Right lung (tissue), 2 donors: ENCODE measurements at regions not wholly inside any gene's neighbourhood (a gene's known extent, or its start where the extent isn't known, plus 50 kb on each side); places are given as distances from the start of the nearest gene placed in this dataset.

ENCODE experiments used
- DNase-seq, 2 donors: peaks; one replicate each; pipeline ENCODE4 v3.0.0-alpha.2; 2013

DNA sequence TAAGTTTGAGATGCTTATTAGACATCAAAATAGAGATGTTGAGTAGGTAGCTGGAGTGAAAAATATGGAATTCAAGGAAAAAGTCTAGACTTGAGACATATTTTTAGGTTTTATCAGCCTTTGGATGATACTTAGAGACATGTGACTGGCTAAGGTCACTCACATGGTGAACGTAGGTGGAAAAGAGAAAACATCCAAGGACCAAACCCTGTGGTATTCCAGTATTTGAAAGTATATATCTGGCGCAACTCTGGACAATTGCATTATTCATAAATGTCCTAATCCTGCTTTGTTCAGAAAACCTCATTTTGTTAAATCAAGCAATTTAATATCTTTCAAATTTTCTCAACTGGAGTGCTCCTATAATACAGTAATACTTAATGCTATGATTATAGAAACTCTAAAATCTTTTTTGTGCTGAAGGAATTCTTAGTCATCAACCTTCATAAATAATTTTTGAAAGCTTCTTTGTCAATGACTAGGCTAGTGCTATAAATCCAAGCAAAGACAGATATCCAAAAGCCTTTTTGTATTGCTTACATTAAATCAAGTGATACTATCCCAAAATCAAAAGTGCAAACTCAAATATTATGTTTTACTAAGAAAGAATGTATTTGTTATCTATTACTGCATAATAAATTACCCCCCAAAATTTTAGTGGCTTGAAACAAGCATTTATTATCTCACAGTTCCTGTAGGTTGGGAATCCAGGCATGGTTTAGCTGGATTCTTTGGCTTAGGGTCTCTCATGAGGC, 452.0 kb downstream of the ENC1 start:
- no peak for DNase-seq

DNA sequence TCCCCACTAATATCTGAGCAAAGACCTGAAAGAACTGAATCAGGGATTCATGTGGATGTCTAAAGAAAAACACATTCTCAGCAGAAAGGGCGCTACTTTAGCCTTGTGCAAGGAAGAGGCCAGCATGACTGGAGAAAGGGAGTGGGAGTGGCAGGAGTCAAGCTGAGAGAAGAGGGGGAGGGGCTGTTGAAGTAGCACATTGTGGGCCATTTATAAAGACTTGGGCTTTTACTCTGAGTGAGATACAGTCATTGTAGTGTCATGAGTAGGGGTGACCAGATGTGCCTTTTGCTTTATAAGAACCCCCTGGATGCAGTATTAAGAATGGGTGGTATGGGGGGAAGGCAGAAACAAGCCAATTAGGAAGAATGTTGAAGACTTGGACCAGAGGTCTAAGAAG, 452.8 kb downstream of the ENC1 start:
- DNase-seq = no peak

DNA sequence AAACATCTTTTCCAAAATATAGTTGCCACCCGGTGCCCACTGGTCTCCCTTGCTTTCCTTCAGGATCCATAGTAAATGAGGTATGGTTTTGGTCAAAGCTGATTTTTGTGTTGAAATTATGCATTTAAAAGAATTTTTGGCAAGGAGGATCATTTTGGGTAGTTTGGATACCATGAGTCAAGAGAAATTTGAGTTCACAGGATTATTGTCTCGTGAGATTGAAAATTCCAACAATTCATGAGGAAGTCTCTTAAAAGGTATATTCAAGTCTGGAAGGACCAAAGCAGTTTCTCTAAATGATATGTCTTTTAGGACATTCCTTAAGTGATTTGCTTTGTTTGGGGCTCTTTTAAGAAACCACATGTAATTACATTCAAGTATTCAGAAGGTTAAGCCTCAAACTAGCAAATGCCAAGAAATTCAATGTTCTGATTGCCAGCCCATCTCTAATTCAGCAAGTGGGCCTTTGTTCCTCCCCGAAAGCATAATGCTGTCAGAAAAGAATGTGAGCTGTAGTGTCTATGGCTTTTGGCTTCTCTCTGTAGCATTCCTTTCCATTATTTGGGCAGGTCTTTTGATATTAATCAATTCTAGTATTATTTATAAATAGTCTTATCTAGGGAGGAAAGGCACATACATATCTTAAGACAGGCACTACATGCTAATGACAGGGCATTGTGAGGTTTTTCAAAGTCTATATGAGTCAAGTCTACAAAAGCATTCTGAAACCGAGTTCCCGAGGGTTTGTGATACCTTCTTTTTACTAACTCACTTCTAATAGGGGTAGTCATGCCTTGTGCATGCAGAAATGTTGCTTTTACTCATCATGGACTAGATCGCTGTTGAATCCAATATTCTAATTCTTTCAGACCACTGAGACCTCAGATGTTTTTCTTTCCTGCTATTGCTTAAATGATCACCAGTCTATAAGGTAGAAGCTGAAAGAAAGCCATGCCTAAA, 453.9 kb downstream of the ENC1 start:
- DNase-seq = no peak

DNA sequence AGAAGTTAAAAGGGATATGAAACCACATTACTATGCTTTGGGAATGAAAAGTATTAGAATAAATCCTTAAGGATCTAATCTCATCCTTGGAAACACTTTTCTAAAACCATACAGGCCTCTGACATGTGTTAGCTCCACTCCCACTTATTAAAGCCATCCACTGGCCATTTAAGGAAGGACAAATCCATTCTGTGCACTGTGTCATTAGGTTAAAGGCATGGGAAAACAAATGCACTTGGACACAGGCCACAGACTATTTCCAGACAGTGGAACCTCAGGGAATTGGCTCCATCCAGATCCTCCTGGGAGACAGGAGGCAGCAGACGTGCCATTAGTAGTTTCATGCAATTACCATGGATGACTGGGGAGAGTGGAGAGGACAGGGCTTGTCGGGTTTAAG, 454.9 kb downstream of the ENC1 start:
- no peak for DNase-seq

DNA sequence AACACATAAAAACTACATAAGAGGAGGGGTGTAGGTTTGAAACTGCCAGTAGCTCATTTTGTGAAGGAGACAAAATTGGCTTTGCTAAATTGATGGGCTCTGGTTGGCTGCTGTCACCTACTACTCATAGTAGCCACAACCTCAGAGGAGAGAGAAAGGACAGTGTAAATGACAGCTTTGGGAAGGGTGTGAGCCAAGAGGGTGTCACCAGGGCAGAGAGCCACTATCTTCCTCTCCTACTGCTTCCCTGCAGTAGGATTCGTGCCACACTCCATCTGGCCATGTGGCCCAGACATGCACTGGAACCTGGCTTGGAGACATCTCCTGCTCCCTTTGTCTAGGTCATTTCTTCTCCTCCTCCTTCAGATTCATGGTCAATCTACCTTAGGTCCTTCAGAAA, 455.9 kb downstream of the ENC1 start:
- DNase-seq = no peak

DNA sequence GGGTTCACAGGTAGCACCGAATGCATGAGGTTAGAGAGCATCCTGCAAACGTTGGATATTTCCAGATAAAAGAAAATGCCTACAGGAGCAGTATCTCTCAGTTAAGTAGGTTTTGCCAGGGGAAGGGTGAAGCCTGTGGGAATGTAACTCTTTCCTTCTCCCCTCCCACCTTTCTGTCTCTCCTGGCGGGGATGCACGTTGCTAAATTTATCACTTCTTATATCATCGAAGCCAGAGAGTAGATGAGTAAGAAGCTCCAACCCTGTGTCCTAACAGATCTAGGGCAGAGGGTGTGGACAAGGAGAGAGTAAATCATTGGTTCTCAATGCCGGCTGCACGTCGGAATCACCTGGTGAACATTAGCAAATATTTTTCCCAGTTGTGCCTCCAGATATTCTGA, 457.5 kb downstream of the ENC1 start:
- DNase-seq = no peak

DNA sequence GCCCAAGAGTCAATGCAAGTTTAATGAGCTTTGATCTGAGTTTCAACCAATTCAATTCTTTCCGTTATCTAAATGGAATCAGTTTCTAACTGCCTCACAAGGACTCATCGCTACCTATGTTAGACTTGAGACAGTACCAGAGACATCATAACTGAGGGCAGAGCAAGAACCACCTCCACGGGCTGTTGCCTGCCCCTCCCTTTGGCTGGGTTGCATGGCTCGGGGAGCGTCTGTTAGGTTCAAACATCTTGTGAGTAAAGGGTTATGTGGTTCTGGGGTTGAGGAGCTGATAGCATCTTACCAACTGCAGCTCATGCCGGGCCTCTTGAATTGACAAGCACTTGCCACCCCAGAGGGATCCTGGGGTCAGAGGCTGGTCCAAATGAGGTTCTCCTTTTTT, 457.9 kb downstream of the ENC1 start:
- no peak for DNase-seq

DNA sequence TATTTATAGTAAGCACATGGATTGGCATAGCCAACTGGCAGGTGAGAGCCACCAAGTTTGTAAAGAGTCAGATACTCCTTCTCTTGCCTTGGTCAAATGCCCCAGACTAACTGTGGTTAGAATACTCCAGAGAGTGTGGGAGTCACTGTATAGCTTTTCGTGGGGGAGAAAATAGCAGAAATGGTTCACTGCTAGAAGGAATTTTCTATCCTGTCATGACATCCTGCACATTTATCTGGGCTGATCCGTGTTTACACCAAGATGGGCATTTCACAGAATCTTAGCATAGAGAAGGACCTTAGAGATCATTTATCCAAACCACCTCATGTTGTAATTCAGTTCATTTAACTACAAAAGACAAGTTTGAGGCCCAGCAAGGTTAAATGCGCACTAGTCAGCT, 460.8 kb downstream of the ENC1 start:
- DNase-seq = no peak

DNA sequence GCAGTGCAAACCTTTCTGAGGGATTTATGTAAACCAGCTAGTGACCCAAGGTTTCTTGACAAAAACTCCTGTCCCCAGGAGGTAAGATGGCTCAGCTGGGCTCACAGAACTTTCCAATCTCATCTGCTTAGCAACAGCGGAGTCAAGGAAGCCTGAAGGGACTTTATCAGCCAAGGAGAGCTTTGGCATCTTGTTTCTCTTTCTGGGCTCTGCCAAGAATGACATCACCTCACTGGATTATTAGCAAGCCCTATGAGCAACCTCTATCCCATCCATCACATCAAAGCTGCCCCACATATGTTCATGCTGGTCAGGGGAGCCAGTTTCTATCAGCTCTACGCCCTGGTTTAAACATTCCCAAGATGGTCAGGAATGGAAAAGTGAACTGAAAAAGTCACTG, 461.3 kb downstream of the ENC1 start:
- DNase-seq = no peak

DNA sequence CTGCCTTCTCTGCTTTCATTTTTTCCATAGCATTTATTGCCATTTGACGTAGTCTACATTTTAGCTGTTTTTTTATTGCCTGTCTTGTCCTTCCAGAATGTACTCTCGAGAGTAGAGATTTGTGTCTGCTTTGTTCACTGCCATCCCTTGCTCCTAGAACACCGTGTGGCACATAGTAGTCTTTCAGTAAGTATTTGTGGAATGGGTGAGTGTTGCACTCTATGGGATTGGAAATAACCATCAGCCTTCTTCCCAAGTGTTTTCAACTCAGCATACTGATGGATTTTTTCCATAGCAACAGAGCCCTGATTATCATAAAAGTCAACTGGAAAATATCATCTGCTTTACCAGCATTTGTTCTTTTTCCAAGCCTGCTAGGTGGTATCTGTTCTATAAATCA, 462.6 kb downstream of the ENC1 start:
- DNase-seq = no peak

DNA sequence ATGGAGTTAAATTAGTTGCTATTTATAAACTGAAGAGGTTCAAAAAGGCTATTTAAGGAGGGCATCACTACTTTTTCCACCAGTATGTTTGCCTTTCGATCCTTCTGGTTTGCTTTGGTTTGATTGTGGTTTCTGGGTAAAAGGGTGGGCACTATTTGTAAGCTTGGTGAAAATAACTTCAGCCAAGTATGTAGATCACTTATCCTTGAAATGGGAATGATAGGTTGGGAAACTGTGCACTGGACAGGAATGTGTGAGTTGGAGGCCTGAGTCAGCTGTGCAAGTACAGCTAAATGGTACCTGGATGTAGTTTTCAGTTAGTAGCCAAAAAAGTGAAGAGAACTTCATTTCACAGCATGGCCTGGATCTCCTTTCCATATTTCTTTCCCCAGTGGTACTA, 466.2 kb downstream of the ENC1 start:
- no peak for DNase-seq

DNA sequence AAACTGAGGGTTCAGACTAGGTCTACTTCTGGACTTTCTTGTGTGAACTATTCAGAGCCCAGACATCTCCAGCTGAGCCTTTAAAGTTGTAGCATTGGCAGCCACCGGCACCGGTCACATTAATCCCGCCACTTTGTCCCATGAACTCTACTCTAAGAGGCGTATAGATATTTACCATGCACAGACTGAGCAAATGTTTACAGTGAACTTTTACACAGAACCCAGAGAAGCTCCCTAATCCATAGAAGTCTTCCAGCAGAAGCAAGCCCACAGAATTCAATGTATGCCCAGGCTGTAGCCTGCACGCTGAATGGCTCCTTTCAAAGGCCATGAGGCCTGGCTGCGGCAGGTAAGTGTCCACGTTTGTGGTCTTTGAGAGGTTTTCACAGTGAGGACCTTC, 466.9 kb downstream of the ENC1 start:
- no peak for DNase-seq

DNA sequence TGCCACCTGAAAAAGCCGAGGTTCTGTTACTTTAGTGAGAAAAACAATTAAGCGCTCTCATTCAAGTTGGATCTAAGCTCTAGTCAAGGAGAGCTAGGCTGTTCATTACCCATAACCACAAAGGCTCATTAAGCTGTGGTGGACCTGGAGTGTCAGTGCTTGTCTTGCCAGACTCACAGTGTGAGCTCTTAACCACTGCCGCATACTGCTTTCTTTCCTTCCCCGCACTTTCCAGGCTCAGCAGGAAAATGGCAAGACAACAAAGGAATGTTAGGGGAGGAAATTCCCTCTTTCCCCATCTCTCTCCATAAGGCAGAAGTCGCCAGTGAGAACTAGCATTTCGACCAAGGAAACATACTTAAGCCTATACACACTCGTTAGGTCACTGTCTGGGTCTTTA, 467.3 kb downstream of the ENC1 start:
- no peak for DNase-seq

DNA sequence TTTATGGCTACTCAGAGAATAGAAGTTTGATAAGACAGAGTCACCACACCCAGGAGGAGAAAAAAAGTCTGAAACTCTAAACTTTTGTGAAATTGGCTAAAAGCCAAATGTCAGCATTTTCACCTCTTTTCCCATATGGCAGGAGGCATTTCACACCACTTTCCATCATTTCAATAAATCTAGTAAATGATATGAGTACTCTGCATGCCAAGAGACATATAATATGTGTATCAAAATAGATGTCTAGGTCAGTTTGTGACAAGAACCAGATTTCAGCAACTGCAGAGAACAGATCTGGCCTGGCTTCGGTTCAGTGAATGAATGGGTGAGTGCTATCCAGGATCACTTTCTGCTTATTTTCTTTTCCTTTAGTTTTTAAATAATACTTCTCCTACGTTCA, 470.8 kb downstream of the ENC1 start:
- DNase-seq = peak in 1 of 2 donors; percentile 40

DNA sequence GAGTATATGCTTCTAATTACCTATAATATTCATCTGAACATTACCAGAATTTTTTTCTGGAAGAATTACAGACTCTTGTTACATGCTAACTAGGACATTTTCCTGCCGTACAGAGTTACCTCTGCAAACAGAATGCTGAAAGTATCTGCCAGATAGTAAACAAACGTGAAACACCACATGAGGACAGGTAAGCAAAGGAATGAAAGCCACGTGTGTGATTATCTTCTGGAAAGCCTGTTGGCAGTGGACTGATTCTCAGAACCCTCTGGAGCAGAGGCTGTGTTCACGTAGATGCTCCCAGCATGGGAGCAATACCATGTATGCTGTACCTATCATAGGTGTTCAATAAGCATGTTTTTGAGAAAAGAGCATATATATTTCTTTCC, 472.6 kb downstream of the ENC1 start:
- no peak for DNase-seq

DNA sequence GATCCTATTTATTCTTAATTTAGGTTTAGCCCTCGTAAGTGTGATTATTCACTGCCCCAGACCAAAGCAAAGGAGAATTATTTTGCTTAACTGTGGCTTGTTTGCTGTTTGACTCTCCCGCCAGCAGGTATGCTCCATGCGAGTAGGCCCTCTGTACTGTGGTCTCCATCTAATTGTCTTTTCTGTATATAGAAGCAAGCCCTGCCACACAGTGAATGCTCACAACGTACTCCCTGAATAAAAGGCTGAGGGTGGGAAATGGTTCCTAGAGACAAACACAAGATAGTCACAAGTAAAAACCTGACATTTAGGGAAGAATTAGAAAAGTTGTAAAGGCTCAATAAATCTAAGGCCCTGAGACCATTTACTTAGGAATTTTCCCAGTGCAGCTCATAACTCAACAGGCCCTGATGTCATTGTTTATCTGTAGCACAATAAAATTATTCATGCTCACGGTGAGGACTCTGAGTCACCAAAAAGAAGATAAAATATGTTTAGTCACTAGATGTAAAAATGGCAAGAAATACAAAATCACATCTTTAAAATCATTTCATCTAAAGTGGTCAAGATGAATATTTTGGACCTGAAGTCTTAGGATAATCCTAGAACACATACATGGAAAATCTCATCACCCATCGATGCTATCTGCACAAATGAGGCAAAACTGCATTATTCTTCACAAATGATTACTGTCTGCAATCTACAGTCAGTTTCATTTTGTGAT, 473.2 kb downstream of the ENC1 start:
- no peak for DNase-seq

DNA sequence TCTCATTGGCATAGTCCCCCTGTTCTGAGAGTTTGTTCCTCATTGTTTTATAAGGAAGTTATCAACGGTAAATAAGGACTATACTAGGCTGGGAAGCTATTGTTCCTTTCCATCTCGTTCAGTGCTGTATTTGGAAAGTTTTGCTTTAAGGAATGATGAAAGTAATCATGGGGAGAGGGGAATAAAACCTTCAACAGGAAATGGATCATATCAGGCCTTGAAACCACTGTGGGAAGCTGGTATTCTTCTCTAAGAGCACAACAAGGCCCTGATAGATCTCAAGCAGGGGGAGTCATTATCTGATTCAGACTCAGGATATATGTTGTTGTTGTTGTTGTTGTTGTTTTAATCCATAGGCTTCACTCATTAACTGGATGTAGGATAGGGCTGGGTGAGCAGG, 474.5 kb downstream of the ENC1 start:
- no peak for DNase-seq

DNA sequence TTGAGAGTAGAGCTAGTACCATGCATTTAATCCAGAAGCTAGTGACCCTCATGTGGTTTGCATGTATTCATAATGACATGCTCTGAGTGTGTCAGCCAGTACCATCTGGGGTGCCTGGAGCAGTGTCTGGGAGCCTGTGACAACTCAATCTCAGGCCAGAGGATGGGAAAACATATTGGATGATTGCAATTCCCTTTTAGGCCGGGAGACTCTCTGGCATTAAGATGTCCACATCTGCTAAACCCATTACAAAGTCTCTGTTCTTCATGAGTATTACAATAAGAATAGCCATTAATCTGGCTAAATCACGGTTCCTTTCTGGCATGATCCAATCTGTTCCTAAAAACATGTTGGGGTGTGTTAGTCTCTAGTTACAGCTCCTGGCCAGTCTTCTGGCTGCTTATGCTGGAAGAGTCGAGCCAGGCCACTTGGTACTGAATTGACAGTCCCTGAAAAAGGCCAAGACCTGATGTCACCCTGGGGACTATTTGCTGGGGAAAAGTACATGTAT, 475.7 kb downstream of the ENC1 start:
- no peak for DNase-seq

DNA sequence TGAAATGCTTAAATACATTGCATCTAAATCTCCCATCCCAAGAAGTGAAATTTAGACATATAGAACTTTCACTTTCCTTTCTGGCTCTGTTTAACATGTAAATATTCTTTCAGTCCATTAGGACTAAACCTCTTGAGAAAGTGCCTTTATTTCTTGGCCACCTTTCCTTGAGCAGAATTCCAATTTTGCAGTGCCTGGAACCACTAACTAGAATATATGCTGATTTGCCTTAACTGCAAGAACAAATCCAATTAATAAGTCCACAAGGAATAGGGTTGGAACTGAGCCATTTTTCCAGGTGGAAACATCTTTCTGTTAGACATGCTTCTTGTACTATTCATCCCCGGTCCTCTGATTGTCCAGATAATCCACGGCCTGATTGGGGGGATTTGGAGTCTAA, 478.0 kb downstream of the ENC1 start:
- DNase-seq = no peak

DNA sequence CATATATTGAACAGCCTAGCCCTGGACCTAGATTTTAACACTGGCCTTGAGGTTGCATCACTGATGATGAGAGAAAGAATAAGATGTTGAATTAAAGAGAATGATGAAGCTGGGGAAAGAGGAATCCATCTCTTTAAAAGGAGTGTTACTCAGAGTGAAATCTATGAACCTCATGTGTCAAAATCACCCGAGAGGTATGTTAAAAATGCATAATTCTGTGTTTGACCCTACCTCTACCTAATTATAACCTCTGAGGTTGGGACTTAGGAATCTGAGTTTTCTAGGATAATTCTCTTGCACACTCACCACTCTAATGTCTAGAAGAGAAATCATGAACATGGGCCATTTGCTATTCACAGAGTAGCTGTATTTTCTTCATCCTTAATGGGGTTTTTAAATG, 479.4 kb downstream of the ENC1 start:
- no peak for DNase-seq

DNA sequence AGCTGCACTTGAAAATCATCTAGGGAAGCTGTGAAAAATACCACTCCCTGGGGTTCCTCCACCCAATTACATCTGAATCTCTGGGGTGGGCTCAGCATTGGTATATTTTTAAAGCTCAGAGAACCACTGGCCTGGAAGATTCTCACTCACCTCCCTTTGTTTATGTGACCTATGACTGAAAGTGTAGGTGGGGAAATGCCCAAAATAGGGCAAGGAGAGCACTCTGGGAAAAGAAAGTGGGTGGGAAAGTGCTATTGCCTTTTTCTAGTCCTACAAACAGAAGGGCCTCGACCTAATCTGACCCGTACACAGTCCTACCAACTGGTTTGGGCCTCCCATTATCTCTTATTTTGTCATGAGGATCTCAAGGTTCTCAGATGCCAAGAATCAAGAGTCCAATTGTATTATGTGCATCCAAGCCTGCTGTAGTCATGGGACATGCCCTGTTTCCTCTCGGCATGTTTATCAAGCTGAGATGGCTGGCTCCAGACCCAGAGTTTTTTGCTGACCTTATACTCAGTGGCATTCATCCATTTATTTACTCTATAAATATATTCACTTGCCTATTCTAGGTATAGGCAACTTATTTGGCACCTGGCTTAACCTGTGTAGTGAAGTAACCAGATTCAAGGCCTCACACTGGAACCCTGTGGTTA, 483.7 kb downstream of the ENC1 start:
- no peak for DNase-seq

DNA sequence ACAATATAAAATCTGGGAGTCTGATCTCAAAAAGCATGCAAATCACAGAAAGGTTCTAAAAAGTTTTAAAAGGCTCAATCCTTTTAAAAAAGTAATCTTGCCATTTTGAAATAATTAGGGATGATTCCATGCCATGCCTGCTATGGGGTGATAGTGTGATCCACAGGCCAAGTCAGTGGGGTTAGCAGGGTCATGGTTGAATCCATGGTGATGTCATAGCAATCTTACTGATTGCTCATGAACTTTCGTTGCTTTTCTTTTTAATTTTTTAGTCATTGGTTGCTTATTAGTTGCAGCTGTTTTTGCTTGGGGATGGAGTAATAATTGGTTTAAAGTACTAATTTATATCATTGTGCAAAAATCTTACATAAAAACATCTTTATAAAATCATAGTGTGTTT, 485.0 kb downstream of the ENC1 start:
- no peak for DNase-seq
